Breast epithelium (tissue), 3 donors: ENCODE measurements at regions not wholly inside any gene's neighbourhood (a gene's known extent, or its start where the extent isn't known, plus 50 kb on each side); places are given as distances from the start of the nearest gene placed in this dataset.

Source experiments
- POLR2A ChIP-seq: fragments of 450-650 bp; IDR thresholded peaks from one replicate; pipeline ENCODE4 v1.6.1; 2016; ENCODE audit warnings: antibody characterized with exemption, mild to moderate bottlenecking, moderate library complexity
- POLR2AphosphoS5 ChIP-seq, 3 donors: sonication (generic); formaldehyde crosslinking; IDR thresholded peaks; one replicate each; pipeline ENCODE4 v1.6.1; 2017; ENCODE audit warnings: antibody characterized with exemption in 3 of 3
- TF ChIP-seq, protein P1 (sequence below), 3 donors: fragments of 450-650 bp; IDR thresholded peaks; one replicate each; pipeline ENCODE4 v1.5.1; 2016 to 2017; ENCODE audit warnings: antibody characterized with exemption in 3 of 3, mild to moderate bottlenecking in 3 of 3, moderate library complexity in 3 of 3

DNA sequence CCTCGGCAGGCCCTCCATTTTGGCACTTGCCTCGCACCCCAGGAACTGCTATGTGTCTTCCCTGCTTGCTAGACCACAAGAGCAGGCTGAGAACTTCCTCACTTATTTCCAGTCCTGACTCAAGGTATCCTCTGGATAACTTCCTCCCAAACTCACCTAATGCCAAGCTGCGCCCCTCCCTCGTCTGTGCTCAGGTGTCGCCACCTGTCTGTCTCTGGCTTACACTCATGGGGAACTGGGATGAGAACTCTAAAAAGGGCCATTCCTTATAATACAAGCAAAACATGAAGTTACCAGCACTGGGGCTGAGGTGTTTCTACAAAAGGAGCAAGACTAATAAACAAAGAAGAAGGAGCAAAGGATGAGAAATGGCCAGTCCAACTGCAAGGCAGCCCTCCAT is 191.5 kb upstream of the RMP24 start:
- TF ChIP-seq, protein P1, sequence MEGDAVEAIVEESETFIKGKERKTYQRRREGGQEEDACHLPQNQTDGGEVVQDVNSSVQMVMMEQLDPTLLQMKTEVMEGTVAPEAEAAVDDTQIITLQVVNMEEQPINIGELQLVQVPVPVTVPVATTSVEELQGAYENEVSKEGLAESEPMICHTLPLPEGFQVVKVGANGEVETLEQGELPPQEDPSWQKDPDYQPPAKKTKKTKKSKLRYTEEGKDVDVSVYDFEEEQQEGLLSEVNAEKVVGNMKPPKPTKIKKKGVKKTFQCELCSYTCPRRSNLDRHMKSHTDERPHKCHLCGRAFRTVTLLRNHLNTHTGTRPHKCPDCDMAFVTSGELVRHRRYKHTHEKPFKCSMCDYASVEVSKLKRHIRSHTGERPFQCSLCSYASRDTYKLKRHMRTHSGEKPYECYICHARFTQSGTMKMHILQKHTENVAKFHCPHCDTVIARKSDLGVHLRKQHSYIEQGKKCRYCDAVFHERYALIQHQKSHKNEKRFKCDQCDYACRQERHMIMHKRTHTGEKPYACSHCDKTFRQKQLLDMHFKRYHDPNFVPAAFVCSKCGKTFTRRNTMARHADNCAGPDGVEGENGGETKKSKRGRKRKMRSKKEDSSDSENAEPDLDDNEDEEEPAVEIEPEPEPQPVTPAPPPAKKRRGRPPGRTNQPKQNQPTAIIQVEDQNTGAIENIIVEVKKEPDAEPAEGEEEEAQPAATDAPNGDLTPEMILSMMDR (IDR thresholded peaks at IDR 0.05), result no peak
- no peak for TF ChIP-seq POLR2A
- TF ChIP-seq POLR2AphosphoS5 (IDR thresholded peaks at IDR 0.05), result no peak
